Testis (tissue), 2 donors: ENCODE measurements at regions not wholly inside any gene's neighbourhood (a gene's known extent, or its start where the extent isn't known, plus 50 kb on each side); places are given as distances from the start of the nearest gene placed in this dataset.
"Not testable (repeated sequence)": the region's sequence is repeated elsewhere in the genome, so short reads cannot be mapped to it uniquely, and the experiment has no call there.

Source experiments
- DNase-seq: peaks from one replicate; pipeline ENCODE4 v3.0.0-alpha.2; 2019
- H3K27ac ChIP-seq, 2 donors: fragments of 200-600 bp; sonication (generic); one replicate each; pipeline ENCODE4 v1.5.1; 2019
- H3K27me3 ChIP-seq: fragments of 200-600 bp; sonication (generic); one replicate; pipeline ENCODE4 v1.5.1; 2019
- H3K36me3 ChIP-seq: fragments of 200-600 bp; sonication (generic); one replicate; pipeline ENCODE4 v1.5.1; 2017; ENCODE audit warnings: low read depth; ENCODE audit errors: missing control alignments
- H3K4me1 ChIP-seq: fragments of 200-600 bp; sonication (generic); one replicate; pipeline ENCODE4 v1.5.1; 2019
- H3K4me3 ChIP-seq, 2 donors: fragments of 200-600 bp; sonication (generic); one replicate each; pipeline ENCODE4 v1.5.1; 2017 to 2019
- H3K9me3 ChIP-seq: fragments of 200-600 bp; sonication (generic); one replicate; pipeline ENCODE4 v1.5.1; 2017
- POLR2A ChIP-seq: fragments of 450-650 bp; IDR thresholded peaks from one replicate; pipeline ENCODE4 v1.6.1; 2017; ENCODE audit warnings: antibody characterized with exemption, mild to moderate bottlenecking, moderate library complexity
- WGBS, 2 donors: methylation state at CpG; one replicate each; pipeline ENCODE4 v1.1.5; 2018; 5-methylcytosine and 5-hydroxymethylcytosine counted together
- intact Hi-C: fragments of 100-400 bp; cut with DNase I; formaldehyde crosslinking; loops from one replicate; pipeline ENCODE4 v1.15.1; 2023; ENCODE audit warnings: low total_unique reads
- TF ChIP-seq, protein P1 (sequence below), 3 experiments: fragments of 450-650 bp in 2 of 3; fragments of 200-600 bp in 1 of 3; sonication (generic) in 1 of 3; IDR thresholded peaks; one replicate each; pipeline ENCODE4 v1.5.1; 2016 to 2019; ENCODE audit warnings: antibody characterized with exemption in 3 of 3, mild to moderate bottlenecking in 2 of 3, moderate library complexity in 1 of 3

DNA sequence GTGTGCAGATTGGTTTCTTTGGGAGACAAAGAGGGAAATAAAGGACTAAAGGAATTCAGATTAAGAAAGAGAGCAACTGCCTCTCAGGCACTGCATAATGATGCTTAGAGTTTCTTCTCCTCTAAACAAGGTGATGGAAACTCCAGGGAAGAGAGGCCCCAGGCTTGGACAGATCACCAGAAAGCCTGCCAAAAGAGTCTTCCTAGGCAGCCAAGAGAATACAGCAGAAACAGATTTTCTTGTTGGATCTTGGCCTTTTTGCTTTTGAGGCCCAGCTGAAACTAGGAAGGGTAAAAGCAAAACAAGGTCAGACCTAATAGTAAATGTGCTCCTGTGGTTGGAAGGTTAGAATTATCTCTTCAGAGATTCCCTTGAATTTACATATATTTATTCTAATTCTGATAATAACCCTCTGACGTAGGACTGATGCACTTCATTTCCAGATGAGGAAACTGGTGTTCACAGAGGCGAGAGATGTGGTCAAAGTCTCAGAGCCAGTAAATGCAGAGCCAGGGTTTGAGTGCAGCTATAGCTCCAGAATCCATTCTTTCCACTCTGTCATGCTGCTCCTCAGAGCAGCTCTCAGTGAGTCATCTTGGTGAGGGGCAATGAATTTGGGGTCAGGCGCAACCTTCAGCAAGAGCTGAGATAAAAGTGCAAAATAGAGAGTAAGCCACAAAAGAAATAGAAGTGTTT is 142.3 kb upstream of the FBXO11 start:
- H3K27ac ChIP-seq, result no peak overlapping the region
- no peaks in the 10 kb centered on the region for H3K9me3 ChIP-seq
- TF ChIP-seq POLR2A, result no peak
- TF ChIP-seq, protein P1, sequence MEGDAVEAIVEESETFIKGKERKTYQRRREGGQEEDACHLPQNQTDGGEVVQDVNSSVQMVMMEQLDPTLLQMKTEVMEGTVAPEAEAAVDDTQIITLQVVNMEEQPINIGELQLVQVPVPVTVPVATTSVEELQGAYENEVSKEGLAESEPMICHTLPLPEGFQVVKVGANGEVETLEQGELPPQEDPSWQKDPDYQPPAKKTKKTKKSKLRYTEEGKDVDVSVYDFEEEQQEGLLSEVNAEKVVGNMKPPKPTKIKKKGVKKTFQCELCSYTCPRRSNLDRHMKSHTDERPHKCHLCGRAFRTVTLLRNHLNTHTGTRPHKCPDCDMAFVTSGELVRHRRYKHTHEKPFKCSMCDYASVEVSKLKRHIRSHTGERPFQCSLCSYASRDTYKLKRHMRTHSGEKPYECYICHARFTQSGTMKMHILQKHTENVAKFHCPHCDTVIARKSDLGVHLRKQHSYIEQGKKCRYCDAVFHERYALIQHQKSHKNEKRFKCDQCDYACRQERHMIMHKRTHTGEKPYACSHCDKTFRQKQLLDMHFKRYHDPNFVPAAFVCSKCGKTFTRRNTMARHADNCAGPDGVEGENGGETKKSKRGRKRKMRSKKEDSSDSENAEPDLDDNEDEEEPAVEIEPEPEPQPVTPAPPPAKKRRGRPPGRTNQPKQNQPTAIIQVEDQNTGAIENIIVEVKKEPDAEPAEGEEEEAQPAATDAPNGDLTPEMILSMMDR (IDR thresholded peaks at IDR 0.05), result no peak
- intact Hi-C loops, result no loop called here
- no peak for DNase-seq
- no peaks in the 10 kb centered on the region for H3K27me3 ChIP-seq
- WGBS, 2 donors, result 70 to 86% methylated on average over 3 of the region's 3 CpGs
- no peak overlapping the region for H3K4me3 ChIP-seq
- peaks cover 3% of the 10 kb centered on the region for H3K4me1 ChIP-seq
- H3K36me3 ChIP-seq, result no peaks in the 10 kb centered on the region

DNA sequence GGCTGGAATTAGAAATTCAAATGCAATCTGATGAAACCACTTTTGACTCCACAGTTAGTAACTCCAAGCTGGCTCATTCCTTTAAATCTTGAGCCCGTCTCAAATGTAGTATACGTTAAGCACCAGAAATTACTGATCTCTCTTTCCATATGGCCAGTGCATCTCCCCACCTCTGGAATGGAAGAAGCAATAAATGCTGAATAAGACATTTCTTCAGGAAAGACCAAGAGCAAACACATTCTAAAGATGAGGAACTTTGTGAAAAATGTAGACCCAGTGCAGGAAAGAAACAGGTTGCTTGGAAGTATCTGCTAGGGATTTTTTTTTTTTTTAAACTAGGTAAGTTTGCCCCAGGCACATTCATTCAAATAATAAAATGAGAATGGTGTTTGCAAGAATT is 143.1 kb upstream of the FBXO11 start:
- no peak for TF ChIP-seq POLR2A
- TF ChIP-seq, protein P1 (IDR thresholded peaks at IDR 0.05), result no peak
- intact Hi-C loops, result no loop called here
- WGBS, 2 donors, result 82 to 85% methylated on average over 2 of the region's 2 CpGs
- H3K27ac ChIP-seq, result no peak overlapping the region
- no peak overlapping the region for H3K4me3 ChIP-seq
- no peaks in the 10 kb centered on the region for H3K9me3 ChIP-seq
- peaks cover 3% of the 10 kb centered on the region for H3K4me1 ChIP-seq
- DNase-seq, result no peak
- H3K27me3 ChIP-seq, result no peaks in the 10 kb centered on the region
- no peaks in the 10 kb centered on the region for H3K36me3 ChIP-seq

DNA sequence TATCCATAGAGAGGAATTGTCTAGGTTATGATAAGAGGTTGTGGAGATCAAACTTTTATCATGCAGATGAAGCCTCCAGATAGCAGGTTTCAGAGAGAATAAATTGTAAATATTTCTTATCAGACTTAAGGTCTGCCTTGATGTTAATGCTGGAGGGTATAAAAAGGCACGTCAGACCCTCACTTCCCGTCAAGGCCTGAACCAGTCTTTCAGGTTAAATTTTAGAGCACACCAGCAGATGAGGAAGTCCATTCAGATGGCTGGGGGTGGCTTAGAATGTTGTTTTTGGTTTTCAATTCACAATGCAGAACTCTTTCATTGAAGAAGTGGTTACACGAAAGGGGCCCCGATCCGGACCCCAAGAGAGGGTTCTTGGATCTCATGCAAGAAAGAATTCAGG is 144.4 kb upstream of the FBXO11 start:
- Histone ChIP-seq H3K36me3 (no peaks in the 10 kb centered on the region), H3K9me3 (no peaks in the 10 kb centered on the region), H3K4me1 (peaks cover 3% of the 10 kb centered on the region), H3K4me3 (no peak overlapping the region), H3K27me3 (no peaks in the 10 kb centered on the region), H3K27ac (no peak overlapping the region)
- intact Hi-C loops, result no loop called here
- WGBS, 2 donors, result 77 to 86% methylated on average over 5 of the region's 5 CpGs
- TF ChIP-seq, protein P1 (IDR thresholded peaks at IDR 0.05), result no peak
- TF ChIP-seq POLR2A, result no peak
- no peak for DNase-seq

DNA sequence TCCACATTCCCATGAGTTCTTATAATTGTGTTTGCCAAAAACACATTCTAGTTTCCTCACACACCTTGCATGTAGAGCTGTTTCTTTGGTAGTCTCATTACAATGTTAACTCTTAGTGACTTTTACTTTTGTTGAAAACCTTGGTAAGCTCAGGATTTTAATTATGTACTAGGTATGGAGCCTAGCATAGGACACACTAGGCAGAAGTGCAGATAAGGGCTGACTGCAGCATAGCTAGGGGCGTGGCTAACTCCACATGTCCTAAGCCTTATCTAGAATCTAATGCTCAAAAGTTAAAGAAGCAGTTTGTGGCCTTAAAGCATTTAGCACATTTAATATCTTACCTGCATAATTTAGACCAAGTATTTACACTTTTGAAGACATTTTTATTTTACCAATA is 153.7 kb upstream of the FBXO11 start:
- H3K9me3 ChIP-seq, result no peaks in the 10 kb centered on the region
- H3K36me3 ChIP-seq, result no peaks in the 10 kb centered on the region
- DNase-seq, result no peak
- no peaks in the 10 kb centered on the region for H3K4me1 ChIP-seq
- 75 to 84% methylated on average over 1 of the region's 1 CpG for WGBS, 2 donors
- H3K27ac ChIP-seq, result no peak overlapping the region
- intact Hi-C loops, result no loop called here
- no peak overlapping the region for H3K4me3 ChIP-seq
- H3K27me3 ChIP-seq, result no peaks in the 10 kb centered on the region
- no peak for TF ChIP-seq POLR2A
- TF ChIP-seq, protein P1 (IDR thresholded peaks at IDR 0.05), result no peak

DNA sequence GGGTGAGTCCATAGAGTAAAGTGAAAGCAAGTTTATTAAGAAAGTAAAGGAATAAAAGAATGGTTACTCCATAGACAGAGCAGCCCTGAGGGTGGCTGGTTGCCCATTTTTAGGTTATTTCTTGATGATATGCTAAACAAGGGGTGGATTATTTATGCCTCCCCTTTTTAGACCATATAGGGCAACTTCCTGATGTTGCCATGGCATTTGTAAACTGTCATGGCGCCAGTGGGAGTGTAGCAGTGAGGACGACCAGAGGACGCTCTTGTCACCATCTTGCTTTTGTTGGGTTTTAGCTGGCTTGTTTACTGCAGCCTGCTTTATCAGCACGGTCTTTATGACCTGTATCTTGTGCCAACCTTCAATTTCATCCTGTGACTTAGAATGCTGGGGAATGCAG is 155.4 kb upstream of the FBXO11 start:
- H3K27ac ChIP-seq, H3K36me3 ChIP-seq, H3K9me3 ChIP-seq, H3K4me1 ChIP-seq, H3K4me3 ChIP-seq, DNase-seq, intact Hi-C loops, H3K27me3 ChIP-seq: not testable (repeated sequence)
- 84 to 85% methylated on average over 4 of the region's 4 CpGs for WGBS, 2 donors
